HG02763 (cell line): ENCODE measurements at regions not wholly inside any gene's neighbourhood (a gene's known extent, or its start where the extent isn't known, plus 50 kb on each side); places are given as distances from the start of the nearest gene placed in this dataset.
"Not testable (repeated sequence)": the region's sequence is repeated elsewhere in the genome, so short reads cannot be mapped to it uniquely, and the experiment has no call there.

Source experiments
- ATAC-seq: cut with Tn5 transposase; IDR thresholded peaks from one replicate; pipeline ENCODE4 v1.9.1; 2021; ENCODE audit warnings: mild to moderate bottlenecking, moderate library complexity; ENCODE audit not compliant: unreplicated experiment

DNA sequence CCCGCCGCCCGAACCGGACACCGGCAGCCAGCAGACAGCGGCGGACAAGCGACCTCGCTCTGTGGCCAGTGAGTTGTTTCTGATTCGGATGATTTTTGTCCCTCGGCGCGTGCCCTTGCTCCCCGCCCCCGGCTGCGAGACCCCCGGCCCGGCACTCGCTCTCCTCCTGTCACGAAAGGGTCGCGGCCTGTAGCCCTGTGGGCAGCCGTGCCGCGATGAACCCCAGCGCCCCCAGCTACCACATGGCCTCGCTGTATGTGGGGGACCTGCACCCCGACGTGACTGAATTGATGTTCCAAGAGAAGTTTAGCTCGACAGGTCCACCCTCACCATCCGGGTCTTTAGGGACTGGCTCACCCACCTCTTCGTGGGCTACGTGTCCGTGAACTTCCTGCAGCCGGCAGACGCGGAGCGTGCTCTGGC lies 1257.5 kb upstream of the ACVR2A start:
- ATAC-seq: no peak

DNA sequence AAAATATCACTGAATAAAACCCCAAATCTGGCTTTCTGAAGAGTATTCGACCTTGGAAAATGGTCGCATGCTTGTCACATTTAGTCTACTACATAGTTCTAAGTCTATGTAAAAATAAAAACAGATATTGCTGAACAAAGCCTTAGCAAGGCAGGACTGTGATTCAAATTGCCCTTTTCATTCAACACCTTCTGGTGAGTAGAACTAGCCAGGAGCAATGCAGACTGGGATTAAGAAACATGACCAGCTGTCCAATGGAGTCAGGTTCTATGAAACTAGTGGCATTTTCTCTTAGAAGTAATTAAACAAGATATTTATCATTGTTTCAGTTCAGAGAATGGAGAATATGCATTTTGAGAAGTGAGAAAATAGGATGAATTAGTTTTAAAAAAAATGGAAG lies 1260.5 kb upstream of the ACVR2A start:
- ATAC-seq: no peak

DNA sequence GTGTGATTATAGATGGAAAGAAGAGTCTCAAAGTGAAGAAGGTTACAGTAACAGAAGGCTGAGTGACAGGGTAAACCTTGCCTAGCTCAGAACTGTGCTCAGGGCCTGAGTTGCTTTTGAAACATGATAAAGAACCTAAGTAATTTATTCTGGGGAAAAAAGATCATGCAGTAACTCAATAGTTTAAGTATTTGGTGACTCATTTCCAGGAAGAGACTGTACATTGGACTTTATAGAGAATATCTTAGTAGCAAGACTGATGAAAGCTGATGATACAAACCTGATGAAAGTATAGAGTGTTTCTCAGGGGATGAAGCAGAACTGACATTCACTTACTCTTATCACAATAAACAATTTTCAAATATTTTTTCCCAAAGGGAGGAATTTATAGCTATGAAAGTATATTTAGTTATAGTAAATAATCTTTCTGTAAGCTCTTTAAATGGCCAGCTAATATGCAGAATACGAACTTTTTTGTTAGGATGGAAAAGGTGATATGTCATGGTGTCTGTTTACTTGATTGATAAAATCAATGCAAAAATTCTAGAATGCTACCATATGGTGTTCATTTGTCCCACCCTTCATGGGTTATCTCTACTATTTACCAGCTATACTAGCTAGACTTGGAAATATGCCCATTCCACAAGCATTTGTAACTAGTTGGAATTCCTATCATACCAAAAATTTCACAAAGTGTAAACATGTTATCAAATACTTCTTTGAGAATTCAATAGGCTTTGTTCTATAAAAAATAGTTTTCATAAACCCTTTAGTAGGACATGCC lies 1265.5 kb upstream of the ACVR2A start:
- ATAC-seq: no peak

DNA sequence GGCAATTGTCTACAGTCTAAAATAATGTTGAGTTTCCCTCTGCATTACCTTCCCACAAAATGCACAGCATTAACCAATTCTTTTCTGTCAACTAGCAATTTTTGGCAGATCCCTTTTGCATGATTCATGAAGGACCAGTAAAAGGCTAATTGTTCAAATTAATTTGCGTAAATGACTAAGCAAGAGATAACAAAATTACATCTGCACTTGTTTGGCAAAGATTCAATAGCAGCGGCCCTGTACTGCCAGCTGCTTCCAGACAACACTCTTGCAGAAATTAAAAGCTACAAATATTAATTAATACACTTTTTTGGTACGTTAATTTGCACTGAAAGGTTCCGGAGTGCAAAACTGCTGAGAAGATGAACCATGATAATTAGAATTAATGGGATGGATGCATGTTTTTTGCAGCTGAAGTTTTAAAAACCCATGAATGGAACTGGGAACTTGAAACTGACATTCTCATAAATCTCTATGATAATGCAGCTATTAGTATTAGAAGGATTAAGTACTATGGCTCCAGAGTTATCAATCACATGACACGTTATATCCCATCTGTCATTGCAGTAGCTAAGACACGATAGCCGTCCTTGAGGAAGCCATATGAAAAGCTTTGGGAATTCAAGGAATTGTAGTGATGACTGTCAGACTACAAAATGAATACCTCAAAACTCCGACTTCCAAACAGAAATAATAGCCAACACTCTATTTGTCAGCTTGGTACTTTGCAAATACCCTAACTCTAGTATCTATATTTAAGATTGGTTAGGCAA lies 1268.3 kb upstream of the ACVR2A start:
- ATAC-seq: no peak

DNA sequence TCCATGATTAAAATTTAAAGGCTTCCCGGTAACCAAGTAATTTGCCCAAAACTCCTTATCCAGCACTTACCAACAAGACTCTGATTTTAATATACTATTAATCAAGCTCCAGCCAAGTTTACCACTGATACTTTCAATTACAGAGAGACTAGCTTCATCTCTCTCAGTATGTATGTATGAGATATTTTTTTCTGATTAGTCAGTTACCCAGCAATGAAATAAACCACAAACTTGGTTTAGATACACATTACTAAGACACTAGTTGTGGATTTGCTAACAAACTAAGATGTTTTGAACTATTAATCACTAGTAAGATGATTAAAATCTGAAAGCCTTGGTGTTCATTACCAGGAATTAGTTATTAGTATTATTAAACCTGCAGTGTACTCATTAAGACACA lies 1272.2 kb upstream of the ACVR2A start:
- ATAC-seq: no peak

DNA sequence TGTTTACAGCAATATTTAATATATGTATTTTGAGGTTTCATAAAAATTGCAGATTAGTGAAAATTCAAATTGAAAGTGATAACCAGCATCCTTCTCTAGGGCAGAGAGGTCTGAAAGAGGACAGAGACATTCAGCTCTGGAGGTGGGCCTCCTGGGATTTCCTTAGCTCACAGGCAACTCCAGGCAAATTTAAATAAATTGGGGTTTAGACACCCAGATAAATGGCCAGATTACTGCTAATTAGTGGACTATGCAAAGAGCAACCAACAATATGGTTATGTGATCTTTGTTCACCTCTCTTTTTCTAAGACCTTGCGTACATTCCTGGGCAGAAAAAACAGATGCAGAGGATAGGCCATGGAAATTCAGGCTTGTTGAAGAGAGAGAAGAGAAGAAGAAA lies 1282.8 kb upstream of the ACVR2A start:
- ATAC-seq: no peak

DNA sequence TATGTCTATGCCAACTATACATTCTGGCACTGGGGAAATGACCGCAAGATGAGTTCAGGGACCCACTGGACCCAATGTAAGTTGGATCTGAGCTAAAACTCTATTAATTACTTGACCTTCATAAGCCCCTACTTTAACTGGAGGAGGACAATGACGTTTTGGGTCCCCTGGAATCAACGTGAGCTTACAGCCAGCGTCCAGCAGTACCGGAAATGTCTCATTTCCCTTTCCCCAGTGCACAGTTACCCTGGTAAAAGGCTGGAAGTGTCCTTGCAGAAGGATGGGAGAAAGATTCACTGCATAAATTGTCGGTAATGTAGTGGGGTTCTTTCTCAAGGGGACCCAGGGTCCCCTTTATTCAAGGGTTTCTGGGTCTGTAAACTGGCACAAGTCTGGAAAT lies 1297.6 kb upstream of the ACVR2A start:
- no peak for ATAC-seq

DNA sequence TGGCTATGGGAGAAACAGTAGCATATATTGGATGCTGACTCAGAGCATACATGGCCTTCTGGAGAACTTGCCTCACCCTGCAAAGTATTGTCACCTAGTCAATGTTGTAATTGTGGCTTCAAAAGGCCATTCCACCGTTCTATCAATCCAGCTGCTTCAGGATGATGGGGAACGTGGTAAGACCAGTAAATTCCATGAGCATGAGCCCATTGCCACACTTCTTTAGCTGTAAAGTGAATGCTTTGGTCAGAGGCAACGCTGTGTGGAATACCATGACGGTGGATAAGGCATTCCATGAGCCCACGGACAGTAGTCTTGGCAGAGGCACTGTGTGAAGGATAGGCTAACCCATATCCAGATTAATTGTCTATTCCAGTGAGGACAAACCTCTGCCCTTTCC lies 1300.1 kb upstream of the ACVR2A start:
- ATAC-seq: no peak

DNA sequence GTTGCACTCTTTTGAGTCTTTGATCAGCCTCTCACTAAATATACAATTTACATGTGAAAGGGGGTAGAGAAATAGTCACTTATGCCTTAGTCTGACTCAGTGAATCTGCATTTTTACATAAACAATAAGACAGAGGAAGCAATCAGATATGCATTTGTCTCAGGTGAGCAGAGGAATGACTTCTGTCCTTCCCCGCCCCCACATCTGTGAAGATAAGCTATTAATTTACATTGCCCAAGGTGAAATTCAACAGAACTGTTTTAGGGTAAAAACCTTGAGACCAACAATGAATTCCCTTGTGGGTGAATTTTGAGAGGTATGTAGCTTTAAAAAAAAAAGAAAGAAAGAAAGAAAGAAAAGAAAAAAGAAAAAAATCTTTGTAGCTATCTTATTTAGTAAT lies 1302.9 kb upstream of the ACVR2A start:
- ATAC-seq: no peak

DNA sequence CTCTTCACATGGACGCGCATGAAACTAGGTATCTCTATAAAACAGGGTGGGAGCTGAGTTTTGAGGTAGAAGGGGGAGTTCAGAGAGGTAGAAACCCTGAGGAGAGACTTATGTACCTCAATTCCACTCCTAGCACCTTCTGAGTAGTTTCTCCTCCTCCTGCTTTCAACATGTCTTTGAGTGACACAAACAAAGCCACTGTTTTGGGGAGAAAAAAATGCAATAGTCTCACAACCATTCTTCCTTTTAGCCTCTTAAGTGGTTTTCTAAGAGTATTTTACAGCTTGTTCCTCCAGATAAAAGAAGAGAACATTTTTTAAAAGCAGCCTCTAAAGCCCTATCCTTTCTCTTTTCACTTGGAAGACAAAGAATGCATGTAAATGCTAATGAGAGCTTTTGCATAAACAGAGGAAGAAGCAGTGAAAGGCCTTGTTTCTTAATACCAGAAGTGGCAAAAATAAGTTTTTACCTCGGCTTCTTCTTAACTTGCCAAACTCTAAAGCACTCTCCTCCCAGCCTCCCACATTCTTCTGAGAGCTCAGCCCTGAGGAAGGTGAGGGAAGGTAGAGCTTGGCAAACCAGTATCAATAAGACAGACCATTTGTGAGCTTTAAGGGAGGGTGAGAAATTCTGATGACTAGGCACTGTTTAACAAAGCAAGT lies 1304.4 kb upstream of the ACVR2A start:
- no peak for ATAC-seq

DNA sequence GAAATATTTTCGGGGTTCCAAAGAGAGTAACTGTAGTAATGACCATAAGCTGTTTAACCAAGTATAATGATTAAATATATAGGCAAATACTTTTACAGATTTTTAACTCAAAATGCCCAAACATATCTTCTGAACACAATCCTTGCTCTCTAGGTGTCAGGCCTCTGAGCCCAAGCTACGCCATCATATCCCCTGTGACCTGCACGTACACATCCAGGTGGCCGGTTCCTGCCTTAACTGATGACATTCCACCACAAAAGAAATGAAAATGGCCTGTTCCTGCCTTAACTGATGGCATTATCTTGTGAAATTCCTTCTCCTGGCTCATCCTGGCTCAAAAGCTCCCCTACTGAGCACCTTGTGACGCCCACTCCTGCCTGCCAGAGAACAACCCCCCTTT lies 1305.1 kb upstream of the ACVR2A start:
- not testable (repeated sequence) for ATAC-seq

DNA sequence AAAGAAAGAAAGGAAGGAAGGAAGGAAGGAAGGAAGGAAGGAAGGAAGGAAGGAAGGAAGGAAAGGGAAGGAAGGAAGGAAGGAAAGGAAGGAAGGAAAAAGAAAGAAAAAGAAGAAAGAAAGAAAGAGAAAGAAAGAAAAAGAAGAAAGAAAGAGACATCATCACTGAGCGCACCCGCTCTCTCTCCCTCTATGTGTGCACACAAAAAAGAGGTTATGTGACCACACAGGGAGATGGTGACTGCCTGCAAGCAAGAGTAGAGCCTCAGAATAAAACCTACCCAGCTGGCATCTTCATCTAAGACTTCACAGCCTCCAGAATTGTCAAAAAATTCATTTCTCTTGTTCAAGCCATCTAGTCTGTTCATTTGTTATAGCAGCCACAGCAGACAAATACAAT lies 1307.4 kb upstream of the ACVR2A start:
- no peak for ATAC-seq

DNA sequence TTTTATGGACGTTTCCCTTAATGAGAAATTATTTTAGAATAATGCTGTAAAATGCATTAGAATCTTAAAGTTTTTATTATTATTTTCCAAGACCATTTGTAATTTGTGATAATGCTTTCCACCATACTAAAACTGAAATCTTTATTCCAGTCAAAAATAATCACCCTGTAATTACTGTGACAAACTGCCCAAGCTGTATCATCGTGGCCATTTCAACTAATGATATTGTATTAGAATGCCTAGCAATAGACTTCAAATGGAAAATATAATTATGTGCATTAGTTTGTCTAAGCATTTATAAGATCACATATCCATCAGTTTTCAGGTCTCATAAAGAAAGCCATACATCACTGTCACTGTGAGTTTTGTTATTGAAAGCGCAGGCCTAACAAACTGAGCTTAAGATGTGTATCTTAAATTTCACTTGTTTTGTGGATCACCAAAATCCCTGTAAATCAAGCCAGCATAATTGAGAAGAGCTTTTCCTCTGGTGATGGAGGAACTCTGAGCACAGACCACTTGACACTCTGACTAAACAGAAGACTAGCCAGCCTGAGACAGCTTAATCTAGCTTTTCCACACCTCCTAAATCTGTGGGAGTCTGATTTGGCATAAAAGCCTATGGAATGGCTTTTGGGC lies 1312.2 kb upstream of the ACVR2A start:
- no peak for ATAC-seq

DNA sequence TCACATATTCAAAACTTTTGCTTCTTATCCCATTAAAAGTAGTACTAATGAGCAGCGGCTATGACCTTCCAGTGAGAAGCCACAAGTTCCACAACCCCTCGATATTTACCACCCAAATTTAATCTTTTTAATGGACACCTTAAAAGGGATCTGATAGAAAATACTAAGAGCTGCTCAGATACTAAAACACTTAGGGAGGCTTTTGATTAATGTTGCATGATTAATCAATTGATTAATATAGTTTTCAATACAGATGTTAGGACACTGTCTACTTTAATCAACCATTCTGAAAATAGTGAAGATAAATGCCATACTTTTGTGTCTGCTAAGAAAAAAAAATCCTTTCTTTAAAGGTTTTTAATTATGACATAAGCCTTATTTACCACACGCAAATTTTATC lies 1312.8 kb upstream of the ACVR2A start:
- no peak for ATAC-seq

DNA sequence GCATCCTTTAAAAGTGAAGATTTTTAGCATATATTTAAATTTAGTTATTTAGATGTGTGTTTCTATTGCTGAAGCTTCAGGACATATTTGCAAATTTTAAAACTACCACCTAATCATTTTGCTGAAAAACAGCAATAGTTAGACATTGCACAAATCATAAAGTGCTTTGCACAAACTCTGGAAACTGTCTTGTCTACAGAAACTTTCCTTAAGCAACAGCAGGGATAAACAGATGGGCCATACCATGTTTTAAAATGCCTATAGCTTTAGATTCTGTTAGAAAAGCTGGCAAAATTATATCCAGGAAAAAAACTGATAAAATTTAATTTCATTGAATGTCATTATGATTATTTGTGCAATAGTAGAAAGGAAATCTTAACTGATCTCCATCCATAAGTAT lies 1313.9 kb upstream of the ACVR2A start:
- no peak for ATAC-seq

DNA sequence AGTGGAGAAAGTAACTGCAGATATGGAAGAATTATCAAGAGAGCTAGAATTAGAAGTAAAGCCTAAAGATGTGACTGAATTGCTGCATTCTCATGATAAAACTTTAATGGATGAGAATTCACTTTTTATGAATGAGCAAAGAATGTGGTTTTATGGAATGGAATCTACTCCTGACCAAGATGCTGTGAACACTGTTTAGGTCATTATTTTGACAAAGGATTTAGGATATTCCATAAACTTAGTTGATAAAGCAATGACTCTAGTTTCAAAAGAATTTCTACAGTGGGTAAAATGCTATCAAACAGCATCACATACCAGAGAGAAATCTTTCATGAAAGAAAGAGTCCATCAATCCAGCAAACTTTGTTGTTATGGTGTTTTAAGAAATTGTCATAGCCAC lies 1317.7 kb upstream of the ACVR2A start:
- ATAC-seq: no peak

DNA sequence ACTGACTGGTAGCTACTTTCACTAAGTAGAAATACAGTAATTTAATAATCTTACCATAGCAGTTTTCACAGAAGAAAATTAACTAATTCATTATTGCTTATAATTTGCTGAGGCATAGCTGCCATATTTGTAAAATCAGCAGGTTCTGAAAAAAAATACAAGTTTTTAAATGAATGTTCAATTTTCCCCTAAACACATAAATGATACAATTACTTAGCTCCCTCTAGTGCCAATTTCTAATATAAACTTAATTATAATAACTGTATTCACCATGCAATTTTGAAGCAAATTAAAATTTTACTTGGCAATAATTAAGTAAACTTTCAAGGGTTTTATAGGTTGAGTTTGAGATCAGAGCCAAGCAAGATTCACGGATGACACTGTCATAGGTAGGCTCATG lies 1321.6 kb upstream of the ACVR2A start:
- ATAC-seq: no peak

DNA sequence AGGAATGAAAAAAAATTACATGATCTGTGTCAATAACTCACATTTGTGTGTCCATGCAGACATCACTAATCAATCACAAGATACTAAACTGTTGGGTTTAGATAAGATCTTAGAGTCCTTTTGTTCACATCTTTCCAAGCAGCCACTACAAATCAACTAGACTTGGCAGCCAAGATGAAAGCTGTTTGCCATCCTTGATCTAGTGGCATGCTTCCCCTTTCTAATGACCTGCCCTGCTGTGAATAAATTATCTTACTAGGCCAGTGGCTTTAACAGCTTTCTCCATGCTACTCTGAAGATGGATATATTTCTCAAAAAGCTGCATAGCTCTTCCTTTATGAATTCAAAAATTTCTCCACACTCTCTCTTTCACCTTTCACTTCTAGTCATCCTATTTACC lies 1338.0 kb upstream of the ACVR2A start:
- ATAC-seq: no peak

DNA sequence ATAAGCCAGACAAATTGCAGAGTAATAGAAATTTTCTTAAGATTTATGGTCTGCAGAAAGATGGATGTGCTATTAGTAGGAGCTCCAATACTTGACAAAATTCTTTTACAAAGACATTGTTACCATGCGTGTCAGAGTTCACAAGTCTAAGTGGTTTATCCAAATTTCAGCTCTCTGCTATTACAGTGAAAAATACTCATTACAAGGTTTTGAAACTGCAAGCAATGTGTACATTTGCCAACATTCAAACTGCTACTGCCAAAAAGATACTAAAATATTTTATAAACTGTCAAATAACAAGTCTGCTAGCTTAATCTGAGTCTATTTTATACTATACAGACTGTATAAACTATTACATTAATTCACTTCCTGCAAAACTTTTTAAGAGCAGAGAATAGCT lies 1341.5 kb upstream of the ACVR2A start:
- no peak for ATAC-seq

DNA sequence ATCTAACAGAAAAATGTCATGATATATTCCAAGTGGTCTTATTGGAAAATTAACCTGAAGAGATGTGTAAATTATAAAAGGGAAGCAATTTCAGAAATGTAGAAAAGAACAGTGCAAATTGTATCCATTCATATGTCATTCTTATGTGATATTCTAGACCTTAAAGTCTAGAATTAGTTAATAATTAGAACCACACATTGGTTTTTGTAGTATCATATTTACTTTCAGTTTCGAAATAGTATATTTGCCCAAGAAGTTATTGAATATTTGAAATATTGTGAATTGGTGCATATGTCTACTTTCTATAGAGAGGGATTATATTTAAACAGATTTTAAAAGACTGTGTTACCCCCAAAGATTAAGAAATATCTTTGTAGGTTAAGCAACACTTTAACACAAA lies 1348.6 kb upstream of the ACVR2A start:
- ATAC-seq: no peak

DNA sequence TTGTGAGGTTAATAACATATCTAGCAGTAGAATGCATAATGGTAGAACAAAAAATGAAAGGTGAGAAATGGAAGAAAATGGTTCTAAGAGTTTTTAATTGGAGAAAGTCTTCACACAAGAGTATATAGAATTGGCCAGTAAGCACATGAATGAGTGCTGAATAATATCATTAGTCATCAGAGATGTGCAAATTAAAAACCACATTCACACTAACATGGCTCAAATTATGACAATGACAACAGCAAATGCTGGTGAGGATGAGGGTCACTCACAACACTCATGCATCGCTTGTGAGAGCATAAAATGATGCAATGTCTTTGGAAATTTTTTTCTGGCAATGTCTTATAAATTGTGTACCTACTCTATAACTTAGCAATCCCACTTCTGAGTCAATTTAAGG lies 1355.4 kb upstream of the ACVR2A start:
- no peak for ATAC-seq

DNA sequence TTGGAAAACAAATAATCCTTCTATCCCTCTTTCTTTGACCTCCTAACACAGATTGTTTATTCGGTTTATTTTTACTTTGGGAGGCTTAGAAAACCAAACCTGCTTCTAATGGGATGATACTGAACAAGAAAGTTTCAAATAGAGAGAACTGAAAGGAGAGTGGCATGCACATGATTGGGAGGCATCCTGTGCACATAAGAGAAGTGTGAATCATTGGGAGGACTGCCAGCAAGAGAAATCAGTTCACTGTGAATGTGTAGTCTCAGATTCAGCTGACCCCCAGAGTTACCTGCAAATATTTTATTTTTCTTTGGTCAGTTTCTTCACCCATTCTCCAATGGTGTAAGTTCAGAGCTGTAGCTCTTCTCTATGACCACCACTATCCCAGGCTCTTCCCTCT lies 1363.2 kb upstream of the ACVR2A start:
- no peak for ATAC-seq
